ENCODE measurements at regions not wholly inside any gene's neighbourhood (a gene's known extent, or its start where the extent isn't known, plus 50 kb on each side); places are given as distances from the start of the nearest gene placed in this dataset.

GRCh38 chr1:218108034-218108433, 177.1 kb upstream of the RRP15 start:
- H3K4me3 ChIP-seq (ENCODE audit: low read length), result no peak overlapping the region
- DNase-seq (ENCODE audit: low read depth), result no peak
- TF ChIP-seq CTCF (IDR thresholded peaks at IDR 0.05; ENCODE audit: insufficient read depth, low read depth, low read length, missing control alignments), result no peak

- no peak for TF ChIP-seq CTCF (IDR thresholded peaks at IDR 0.05; ENCODE audit: insufficient read depth, low read depth, low read length, missing control alignments)
- H3K4me3 ChIP-seq (ENCODE audit: low read length), result no peak overlapping the region
- no peak for DNase-seq (ENCODE audit: low read depth)
Observed at GRCh38 chr1:218112862-218113261, 172.2 kb upstream of the RRP15 start.

GRCh38 chr1:218123968-218124367, 161.1 kb upstream of the RRP15 start:
- no peak overlapping the region for H3K4me3 ChIP-seq (ENCODE audit: low read length)
- DNase-seq (ENCODE audit: low read depth), result no peak
- no peak for TF ChIP-seq CTCF (IDR thresholded peaks at IDR 0.05; ENCODE audit: insufficient read depth, low read depth, low read length, missing control alignments)

- no peak overlapping the region for H3K4me3 ChIP-seq (ENCODE audit: low read length)
- no peak for TF ChIP-seq CTCF (IDR thresholded peaks at IDR 0.05; ENCODE audit: insufficient read depth, low read depth, low read length, missing control alignments)
- DNase-seq (ENCODE audit: low read depth), result no peak
Observed at GRCh38 chr1:218135371-218135770, 149.7 kb upstream of the RRP15 start.

GRCh38 chr1:218139761-218140160, 145.3 kb upstream of the RRP15 start:
- TF ChIP-seq CTCF (IDR thresholded peaks at IDR 0.05; ENCODE audit: insufficient read depth, low read depth, low read length, missing control alignments), result no peak
- no peak for DNase-seq (ENCODE audit: low read depth)
- H3K4me3 ChIP-seq (ENCODE audit: low read length), result no peak overlapping the region

GRCh38 chr1:218156595-218156994, 128.5 kb upstream of the RRP15 start:
- no peak for TF ChIP-seq CTCF (IDR thresholded peaks at IDR 0.05; ENCODE audit: insufficient read depth, low read depth, low read length, missing control alignments)
- DNase-seq (ENCODE audit: low read depth), result peak; percentile 43
- H3K4me3 ChIP-seq (ENCODE audit: low read length), result no peak overlapping the region

GRCh38 chr1:218163371-218163770, 121.7 kb upstream of the RRP15 start:
- no peak for TF ChIP-seq CTCF (IDR thresholded peaks at IDR 0.05; ENCODE audit: insufficient read depth, low read depth, low read length, missing control alignments)
- DNase-seq (ENCODE audit: low read depth), result no peak
- H3K4me3 ChIP-seq (ENCODE audit: low read length), result no peak overlapping the region
